HG02571 (cell line): ENCODE measurements at regions not wholly inside any gene's neighbourhood (a gene's known extent, or its start where the extent isn't known, plus 50 kb on each side); places are given as distances from the start of the nearest gene placed in this dataset.

ENCODE experiments used
- ATAC-seq: cut with Tn5 transposase; IDR thresholded peaks from one replicate; pipeline ENCODE4 v1.9.1; 2021; ENCODE audit warnings: mild to moderate bottlenecking, moderate library complexity; ENCODE audit not compliant: unreplicated experiment

GRCh38 chr1:214977110-214977509, 105.4 kb upstream of the KCNK2 start:
- no peak for ATAC-seq

DNA sequence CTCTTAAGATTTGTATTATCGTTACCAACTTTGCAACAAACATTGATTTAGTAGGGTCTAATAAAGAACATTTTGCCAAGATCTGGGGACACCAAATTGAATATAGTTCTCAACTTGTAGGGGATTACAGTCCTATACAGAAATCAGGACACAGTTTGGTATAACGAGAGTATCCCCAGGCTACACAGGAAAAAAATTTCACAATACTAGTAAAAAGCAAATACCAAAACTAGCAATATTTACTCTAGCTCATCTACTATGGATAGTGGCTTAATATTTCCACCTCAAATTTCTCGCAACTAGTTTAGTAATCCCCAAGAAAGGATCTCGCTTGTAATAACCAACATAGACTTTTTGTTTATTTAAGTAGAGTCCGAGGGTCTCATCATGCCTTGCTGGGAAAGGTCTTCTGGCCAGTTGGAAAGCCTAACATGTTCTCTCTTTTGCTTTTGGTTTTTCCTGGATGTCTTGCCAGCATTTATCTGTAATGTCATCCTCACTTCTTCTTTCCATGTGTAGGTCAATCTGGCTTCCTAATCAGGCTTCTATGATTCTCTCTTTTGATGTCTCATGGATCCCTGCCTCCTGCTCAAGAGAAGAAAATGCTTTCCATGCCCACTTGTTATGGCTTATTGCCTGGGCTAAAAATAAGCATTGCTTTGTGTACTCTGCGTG, 104.7 kb upstream of the KCNK2 start:
- ATAC-seq = no peak

GRCh38 chr1:214979191-214979590, 103.3 kb upstream of the KCNK2 start:
- ATAC-seq = no peak

- no peak for ATAC-seq
Observed at GRCh38 chr1:214980921-214981320, 101.6 kb upstream of the KCNK2 start.

GRCh38 chr1:214983126-214983869, 99.2 kb upstream of the KCNK2 start:
- ATAC-seq = no peak

DNA sequence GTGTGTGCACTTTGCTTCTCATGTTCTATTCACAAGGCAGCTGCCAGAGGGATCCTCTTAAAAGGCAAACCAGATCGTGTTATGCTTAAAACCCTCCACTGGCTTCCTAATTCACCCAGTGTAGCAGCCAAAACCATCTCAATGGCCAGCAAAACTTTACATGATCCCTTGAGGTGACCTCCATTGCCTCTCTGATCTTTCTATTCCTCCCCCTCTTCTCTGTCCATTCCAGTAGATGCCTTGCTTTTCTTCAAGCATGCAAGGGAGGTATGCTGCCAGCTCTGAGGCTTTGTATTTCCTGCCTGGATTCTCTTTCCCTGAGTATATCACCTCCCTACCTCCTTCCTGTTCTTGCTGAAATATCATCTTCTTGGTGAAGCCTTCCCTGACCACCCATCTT, 93.2 kb upstream of the KCNK2 start:
- no peak for ATAC-seq

- ATAC-seq = no peak
Observed at GRCh38 chr1:214990619-214991018, 91.9 kb upstream of the KCNK2 start.

DNA sequence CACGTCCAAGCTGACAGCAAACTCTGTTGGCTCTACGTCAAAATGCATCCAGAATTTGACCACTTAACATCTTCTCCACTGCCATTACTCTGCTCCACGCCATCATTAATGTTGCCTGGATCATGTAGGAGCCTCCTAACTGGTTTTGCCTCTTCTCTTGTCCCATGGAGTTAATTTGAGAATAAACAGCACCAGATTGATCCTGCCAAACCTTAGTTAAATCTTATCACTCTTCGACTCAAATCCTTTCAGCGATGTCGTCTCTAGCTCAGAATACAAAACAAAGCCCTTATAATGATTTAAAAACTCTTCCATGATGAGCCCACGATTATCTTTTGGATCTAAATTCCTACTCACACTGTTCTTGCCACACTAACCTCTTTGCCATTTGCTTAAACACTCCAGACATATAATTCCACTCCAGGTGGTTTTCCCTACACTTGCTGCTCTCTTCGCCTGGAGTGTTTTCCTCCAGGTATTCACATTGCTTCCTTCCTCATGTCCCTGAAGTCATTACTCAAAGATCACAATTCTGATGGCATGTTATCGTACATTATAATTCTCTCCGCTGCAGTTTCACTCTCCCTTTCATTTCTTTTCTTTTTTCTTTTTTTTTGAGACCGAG, 90.7 kb upstream of the KCNK2 start:
- no peak for ATAC-seq

- ATAC-seq = no peak
Observed at GRCh38 chr1:214993419-214993818, 89.1 kb upstream of the KCNK2 start.

DNA sequence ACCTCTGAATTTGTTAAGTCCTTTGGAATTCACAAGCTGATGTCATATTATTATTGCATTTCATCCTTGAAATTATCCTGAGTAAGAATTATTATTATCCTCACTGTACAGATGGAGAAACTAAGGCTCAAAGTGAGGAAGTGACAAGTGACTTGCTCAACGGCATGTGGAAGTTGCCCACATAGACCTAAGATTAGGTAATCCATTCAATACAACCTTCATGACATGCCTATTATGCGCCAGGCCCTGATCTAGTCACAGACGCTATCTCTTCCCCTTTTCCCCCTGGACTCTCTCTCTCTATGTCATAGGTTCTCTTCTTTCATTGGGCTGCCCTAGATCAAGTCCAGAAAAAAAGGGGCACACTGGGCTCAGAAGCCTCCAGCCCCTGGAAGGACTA, 84.9 kb upstream of the KCNK2 start:
- ATAC-seq = no peak

GRCh38 chr1:215001419-215002021, 81.0 kb upstream of the KCNK2 start:
- peak; percentile 93 for ATAC-seq

DNA sequence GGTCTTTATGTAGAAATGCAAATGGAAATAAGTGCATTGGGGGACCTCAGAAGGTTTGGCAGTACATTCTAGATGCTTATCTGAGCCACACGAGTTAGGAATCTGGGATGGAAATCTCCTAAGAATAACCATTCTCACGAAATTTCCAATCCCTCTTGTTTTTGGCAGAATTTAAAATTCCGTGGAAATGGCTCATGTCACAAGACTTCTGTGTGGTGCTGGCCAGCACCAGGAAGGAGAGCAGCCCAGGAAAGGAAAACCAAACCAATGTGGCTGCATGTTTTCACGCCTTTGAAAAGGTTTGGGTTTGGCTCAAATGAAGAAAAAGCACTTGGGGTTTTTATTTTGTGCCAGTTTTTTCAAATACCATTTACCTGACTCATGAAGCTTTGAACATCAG, 80.1 kb upstream of the KCNK2 start:
- ATAC-seq = no peak

- no peak for ATAC-seq
Observed at GRCh38 chr1:215003686-215004085, 78.9 kb upstream of the KCNK2 start.

- ATAC-seq = no peak
Observed at GRCh38 chr1:215004121-215004827, 78.3 kb upstream of the KCNK2 start.

GRCh38 chr1:215005078-215005477, 77.5 kb upstream of the KCNK2 start:
- ATAC-seq = no peak

GRCh38 chr1:215005656-215006345, 76.7 kb upstream of the KCNK2 start:
- no peak for ATAC-seq

DNA sequence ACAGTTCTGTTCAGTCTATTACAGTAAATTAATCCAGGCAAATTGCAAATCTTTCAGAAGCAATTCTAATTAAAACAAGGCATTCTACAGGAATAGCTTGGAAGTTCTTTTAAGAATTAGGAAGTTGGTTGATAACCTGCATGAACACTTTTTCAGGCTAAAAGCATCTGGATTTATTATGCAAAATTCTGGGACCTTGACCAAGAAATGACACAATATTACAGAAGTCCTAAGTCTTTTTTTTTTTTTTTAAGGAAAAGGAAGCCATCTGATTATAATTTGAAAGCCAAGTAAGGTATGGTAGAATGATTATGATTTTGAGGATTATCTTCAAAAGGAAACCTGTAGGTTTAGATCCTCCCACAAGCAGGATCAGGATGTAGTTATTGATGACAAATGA, 74.7 kb upstream of the KCNK2 start:
- ATAC-seq = no peak

DNA sequence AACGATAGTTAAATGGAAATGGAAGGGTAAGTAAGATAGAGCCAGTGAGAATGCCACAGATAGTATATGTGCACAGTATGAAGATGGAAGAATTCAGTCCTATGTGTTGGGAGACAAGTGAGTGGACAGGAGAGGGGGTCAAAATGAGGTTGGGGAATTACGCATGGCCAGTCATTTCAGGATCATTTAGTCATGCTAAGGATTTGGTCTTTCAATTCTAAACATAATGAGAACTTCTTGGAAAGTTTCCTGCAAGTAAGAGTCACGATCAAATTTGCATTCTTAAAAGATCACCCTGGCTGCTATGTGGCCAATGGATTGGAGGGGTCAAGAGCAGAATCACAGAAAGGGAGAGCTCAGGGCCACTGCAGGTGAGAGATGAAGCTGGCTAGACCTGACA, 64.0 kb upstream of the KCNK2 start:
- no peak for ATAC-seq

- no peak for ATAC-seq
Observed at GRCh38 chr1:215022204-215022603, 60.3 kb upstream of the KCNK2 start.

- ATAC-seq = no peak
Observed at GRCh38 chr1:215022741-215023141, 59.8 kb upstream of the KCNK2 start.
